ENCODE measurements at regions not wholly inside any gene's neighbourhood (a gene's known extent, or its start where the extent isn't known, plus 50 kb on each side); places are given as distances from the start of the nearest gene placed in this dataset.
"Not testable (repeated sequence)": the region's sequence is repeated elsewhere in the genome, so short reads cannot be mapped to it uniquely, and the experiment has no call there.

DNA sequence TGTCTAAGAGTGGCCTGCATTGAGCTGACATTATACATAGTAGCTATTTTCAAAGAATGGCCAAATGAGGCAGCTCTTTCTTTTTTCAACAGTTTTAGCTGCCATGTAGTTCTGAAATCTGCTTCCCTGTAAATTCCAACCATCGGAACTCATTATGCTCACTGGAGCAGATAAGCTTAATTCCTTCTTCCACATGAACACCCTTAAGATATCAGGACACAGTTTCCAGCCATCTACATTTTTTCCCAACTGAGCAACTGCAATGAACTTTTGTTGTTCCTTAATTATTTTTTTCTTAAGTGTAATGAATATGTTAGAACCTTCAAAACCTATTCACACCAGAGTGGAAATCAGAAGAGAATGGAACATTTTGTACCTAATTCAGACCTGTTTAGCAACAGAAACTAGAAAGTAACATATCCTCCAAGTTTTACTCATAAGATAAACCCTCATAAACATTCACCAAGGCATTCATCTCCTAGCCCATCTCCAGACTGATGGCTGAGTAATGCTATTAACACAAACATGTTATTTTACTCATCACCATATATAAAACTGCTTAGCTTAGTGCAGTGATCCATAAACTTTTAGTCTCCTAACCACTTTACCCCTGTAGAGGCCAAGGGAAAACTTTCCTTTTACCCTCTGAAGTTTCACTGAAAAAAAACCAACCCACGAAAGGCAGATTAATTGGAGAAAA is 296.1 kb upstream of the SYT1 start:
- intact Hi-C loops (cut with DNase I; ENCODE audit: low total_unique reads): no loop called here
- no peaks in the 10 kb centered on the region for H3K9me3 ChIP-seq
- peaks cover 4% of the 10 kb centered on the region for H3K4me1 ChIP-seq
- no peak overlapping the region for H3K4me3 ChIP-seq
- H3K27me3 ChIP-seq: no peaks in the 10 kb centered on the region
- no peaks in the 10 kb centered on the region for H3K36me3 ChIP-seq (ENCODE audit: low read depth, missing control alignments)
- 66 to 69% methylated on average over 2 of the region's 2 CpGs for WGBS, 2 donors
- no peak for TF ChIP-seq CTCF (IDR thresholded peaks at IDR 0.05)
- TF ChIP-seq POLR2A (IDR thresholded peaks at IDR 0.05): no peak
- no peak overlapping the region for H3K27ac ChIP-seq
- no peak for DNase-seq

DNA sequence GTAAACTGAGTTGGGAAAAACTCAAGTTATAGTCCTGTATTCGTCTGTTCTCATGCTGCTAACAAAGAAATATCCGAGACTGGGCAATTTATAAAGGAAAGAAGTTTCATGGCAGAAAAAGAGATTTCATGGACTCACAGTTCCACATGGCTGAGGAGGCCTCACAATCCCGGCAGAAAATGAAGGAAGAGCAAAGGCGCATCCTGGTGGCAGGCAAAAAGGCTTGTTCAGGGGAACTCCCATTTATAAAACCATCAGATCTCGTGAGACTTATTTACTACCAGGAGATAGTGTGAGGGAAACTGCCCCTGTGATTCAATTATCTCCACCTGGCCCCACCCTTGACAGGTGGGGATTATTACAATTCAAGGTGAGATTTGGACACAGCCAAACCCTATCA is 292.6 kb upstream of the SYT1 start:
- Histone ChIP-seq H3K36me3 (ENCODE audit: low read depth, missing control alignments) (no peaks in the 10 kb centered on the region), H3K4me1 (peaks cover 4% of the 10 kb centered on the region), H3K27me3 (no peaks in the 10 kb centered on the region), H3K9me3 (no peaks in the 10 kb centered on the region), H3K27ac (no peak overlapping the region), H3K4me3 (no peak overlapping the region)
- intact Hi-C loops (cut with DNase I; ENCODE audit: low total_unique reads): no loop called here
- WGBS, 2 donors: 85% methylated on average over 5 of the region's 5 CpGs
- no peak for TF ChIP-seq POLR2A (IDR thresholded peaks at IDR 0.05)
- no peak for TF ChIP-seq CTCF (IDR thresholded peaks at IDR 0.05)
- DNase-seq: no peak

DNA sequence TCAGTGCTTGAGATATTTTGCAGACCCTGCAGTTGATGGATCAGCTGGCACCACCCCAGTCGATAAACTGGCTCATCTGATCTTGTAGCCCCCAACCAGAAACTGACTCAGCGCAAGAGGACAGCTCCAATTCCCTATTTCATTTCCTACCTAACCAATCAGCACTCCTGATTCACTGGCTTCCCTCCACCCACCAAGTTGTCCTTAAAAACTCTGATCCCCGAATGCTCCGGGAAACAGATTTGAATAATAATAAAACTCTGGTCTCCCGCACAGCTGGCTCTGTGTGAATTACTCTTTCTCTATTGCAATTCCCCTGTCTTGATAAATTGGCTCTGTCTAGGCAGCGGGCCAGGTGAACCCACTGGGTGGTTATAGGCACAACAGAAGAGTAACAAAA is 289.4 kb upstream of the SYT1 start:
- H3K9me3 ChIP-seq; H3K4me1 ChIP-seq; H3K36me3 ChIP-seq (ENCODE audit: low read depth, missing control alignments); DNase-seq; H3K27me3 ChIP-seq; H3K4me3 ChIP-seq; H3K27ac ChIP-seq; intact Hi-C loops (cut with DNase I; ENCODE audit: low total_unique reads): not testable (repeated sequence)
- WGBS, 2 donors: 90 to 91% methylated on average over 6 of the region's 6 CpGs

GRCh38 chr12:78579846-78580245 is 284.7 kb upstream of the SYT1 start:
- Histone ChIP-seq H3K36me3 (ENCODE audit: low read depth, missing control alignments) (no peaks in the 10 kb centered on the region), H3K4me3 (no peak overlapping the region), H3K27me3 (no peaks in the 10 kb centered on the region), H3K27ac (no peak overlapping the region), H3K4me1 (no peaks in the 10 kb centered on the region), H3K9me3 (no peaks in the 10 kb centered on the region)
- whole genome bisulfite sequencing, 2 donors: 81 to 89% methylated on average over 1 of the region's 1 CpG
- no peak for TF ChIP-seq POLR2A (IDR thresholded peaks at IDR 0.05)
- no peak for DNase-seq
- intact Hi-C loops (cut with DNase I; ENCODE audit: low total_unique reads): no loop called here

DNA sequence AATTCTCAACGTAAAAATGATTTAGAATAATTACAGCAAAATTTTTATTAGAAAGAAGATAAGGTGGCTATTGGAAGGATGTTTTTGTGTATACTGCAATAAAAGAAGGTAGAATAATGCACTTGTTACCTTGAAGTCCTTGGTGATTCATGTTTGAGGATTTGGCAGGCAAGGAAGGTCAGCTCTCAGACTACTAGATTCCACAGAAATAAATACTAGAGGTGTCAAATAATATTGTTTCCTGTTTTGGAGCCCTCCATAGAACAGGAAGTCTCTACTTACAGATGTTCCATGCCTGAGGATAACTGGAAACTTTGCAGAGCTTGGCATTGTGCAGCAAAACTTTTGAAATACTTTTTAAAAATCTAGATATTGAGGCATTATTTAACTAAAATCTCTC is 284.3 kb upstream of the SYT1 start:
- no peak for TF ChIP-seq POLR2A (IDR thresholded peaks at IDR 0.05)
- no peak for TF ChIP-seq CTCF (IDR thresholded peaks at IDR 0.05)
- H3K36me3 ChIP-seq (ENCODE audit: low read depth, missing control alignments): no peaks in the 10 kb centered on the region
- no peak overlapping the region for H3K27ac ChIP-seq
- intact Hi-C loops (cut with DNase I; ENCODE audit: low total_unique reads): no loop called here
- H3K4me3 ChIP-seq: no peak overlapping the region
- no peaks in the 10 kb centered on the region for H3K27me3 ChIP-seq
- no peaks in the 10 kb centered on the region for H3K9me3 ChIP-seq
- H3K4me1 ChIP-seq: no peaks in the 10 kb centered on the region
- DNase-seq: no peak
- WGBS, 2 donors: 62 to 64% methylated on average over 1 of the region's 1 CpG

DNA sequence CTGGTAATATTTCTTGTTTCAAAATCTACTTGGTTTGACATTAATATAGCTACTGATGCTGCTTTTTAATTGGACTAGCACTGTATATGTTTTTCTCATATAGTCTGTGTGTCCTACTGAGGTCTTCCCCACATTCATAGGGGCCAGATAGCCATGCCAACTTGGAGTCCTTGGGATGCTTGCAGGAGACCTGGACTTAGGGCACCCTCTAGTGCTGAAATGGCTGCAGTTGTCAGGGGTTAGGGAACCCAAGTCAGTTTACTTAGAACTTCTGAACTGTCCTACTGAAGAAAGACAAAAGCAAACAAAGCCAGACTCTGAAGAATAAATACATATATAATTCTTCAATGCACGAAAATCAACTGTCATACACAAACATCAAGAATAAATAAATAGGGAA is 279.9 kb upstream of the SYT1 start:
- intact Hi-C loops (cut with DNase I; ENCODE audit: low total_unique reads): no loop called here

More for the DNA sequence above, 279.9 kb upstream of the SYT1 start:
- Histone ChIP-seq H3K36me3 (ENCODE audit: low read depth, missing control alignments) (no peaks in the 10 kb centered on the region), H3K9me3 (no peaks in the 10 kb centered on the region), H3K4me1 (no peaks in the 10 kb centered on the region), H3K27ac (no peak overlapping the region), H3K27me3 (no peaks in the 10 kb centered on the region), H3K4me3 (no peak overlapping the region)
- no peak for TF ChIP-seq CTCF (IDR thresholded peaks at IDR 0.05)
- no peak for TF ChIP-seq POLR2A (IDR thresholded peaks at IDR 0.05)
- no peak for DNase-seq
- 57 to 73% methylated on average over 1 of the region's 1 CpG for WGBS, 2 donors
